HG02588 (cell line): ENCODE measurements at regions not wholly inside any gene's neighbourhood (a gene's known extent, or its start where the extent isn't known, plus 50 kb on each side); places are given as distances from the start of the nearest gene placed in this dataset.
A peak's percentile ranks its signal among the peaks of the same experiment; 100 is the strongest.

Experiments
- ATAC-seq: cut with Tn5 transposase; IDR thresholded peaks from one replicate; pipeline ENCODE4 v1.9.1; 2021; ENCODE audit warnings: mild to moderate bottlenecking, moderate library complexity; ENCODE audit not compliant: unreplicated experiment

DNA sequence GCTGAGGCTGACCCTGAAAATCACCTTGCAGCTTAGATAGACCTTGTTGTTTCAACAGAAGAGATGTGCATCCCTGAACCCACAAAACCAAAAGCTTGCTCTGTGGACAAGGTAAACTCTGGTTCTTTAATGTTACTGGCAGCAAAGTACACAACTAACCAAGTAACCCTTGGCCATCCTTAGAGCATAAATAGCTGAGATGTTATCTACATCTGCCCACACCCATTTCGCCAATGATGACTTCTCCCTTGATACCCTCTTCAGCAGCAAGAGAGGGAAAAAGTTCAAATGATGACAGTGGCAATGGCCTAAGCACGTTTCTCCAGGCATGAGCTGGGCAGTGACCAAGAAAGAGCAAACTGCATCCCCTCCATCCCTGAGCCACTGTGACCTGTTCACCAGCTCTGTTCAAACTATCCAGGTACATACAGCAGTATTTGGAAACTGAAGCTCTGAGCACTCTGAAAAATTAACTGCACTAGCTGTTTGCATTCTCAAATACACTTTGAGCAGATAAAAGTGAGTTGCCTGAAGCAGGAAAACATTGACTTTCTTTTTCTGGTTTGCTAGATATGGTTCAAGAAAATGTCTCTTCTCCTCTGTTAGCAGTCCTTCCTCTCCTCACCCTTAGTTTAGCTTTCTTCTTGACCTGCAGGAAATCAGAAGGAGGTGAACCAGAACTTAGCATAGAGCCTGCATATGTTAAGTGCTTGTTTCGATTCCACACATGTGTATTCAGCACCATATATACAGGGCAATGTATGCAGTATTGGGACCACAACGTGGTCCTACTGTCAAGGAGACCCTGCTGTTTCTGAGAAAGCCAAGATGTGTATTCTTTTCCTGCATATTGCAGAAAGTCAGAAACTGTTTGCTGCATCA is 231.7 kb downstream of the FOXO1 start:
- ATAC-seq = no peak

DNA sequence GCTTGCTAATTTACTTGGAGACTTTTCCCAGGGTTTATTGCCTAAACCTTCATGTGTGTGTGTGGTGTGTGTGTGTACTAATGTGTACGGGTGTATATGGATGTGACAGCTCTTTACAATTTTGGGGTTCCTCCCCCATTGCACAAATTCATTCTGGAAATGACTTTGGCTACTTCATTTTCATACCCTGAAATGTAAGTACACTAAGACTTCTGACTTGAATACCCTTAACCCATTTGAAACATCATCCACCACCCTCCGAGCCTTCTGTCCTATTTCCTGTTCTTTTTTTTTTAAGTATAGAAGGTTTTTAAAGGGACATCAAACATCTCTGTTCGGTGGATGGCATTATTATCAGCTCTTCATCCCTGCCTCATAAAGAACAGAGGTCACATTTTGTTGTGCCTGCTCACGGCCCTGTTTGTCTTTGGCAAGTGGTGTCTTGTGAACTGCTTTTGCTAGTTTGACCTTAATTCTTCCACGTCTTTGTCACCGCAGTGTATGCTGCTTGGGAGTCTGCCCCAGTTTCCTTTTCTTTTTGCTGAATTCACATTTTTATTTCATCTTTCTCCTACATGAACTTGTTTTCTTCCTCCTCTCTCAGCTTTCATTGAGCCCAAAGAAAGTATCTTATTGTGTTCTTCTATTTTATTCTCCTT is 228.3 kb downstream of the FOXO1 start:
- no peak for ATAC-seq

DNA sequence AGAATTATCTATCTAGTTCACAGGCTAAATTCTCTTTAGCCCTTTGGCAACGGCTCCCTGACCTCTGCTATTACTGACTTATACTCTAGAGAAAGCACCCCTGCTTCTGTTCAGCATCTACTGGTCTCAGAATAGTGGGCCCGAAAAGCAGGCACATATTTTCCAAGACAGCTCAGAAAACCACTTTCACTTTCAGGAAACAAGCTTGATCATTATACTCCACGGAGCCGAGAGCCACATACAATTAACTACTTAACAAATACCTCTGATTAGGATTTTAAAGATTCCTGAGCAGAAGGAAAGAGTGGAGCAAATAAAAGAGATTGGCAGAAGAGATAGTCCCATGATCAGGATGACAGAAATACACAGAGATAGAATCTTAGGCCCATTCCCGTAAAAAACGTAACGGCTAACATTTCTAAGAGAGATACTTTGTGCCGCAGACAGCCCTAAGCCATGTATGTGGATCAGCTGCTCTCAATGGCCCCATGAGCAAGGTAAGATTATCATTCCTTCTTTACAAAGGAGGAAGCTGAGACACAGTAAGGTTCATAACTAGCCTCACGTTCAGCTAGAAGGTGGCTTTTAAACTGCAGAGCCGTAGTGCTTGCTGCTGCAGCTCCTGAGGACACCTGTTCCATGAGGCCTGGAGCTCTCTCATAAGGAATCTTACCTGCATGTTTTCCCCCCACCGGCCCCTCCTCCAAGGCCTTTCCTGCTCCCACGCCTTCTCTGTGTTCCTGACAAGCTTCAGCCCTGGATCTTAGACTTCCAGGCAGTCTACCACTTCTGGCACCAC is 227.2 kb downstream of the FOXO1 start:
- no peak for ATAC-seq

DNA sequence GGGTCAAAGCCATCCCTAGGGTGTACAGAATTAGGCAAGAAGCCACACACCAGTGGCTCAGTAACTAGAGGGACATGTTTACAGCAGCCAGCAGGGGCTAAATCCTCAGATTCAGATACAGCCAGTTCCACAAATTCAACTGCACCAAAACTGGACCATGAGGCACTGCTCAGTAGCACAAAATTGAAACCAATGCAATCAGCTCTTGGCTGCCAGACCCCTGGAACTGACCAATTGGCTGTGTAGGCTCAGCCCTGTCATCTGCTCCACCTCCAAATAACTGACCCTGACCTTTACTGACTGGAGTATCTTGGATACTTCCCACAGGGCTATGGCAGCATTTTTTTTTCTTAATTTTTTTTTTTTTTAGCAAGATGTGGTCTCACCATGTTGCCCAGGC is 226.5 kb downstream of the FOXO1 start:
- no peak for ATAC-seq

DNA sequence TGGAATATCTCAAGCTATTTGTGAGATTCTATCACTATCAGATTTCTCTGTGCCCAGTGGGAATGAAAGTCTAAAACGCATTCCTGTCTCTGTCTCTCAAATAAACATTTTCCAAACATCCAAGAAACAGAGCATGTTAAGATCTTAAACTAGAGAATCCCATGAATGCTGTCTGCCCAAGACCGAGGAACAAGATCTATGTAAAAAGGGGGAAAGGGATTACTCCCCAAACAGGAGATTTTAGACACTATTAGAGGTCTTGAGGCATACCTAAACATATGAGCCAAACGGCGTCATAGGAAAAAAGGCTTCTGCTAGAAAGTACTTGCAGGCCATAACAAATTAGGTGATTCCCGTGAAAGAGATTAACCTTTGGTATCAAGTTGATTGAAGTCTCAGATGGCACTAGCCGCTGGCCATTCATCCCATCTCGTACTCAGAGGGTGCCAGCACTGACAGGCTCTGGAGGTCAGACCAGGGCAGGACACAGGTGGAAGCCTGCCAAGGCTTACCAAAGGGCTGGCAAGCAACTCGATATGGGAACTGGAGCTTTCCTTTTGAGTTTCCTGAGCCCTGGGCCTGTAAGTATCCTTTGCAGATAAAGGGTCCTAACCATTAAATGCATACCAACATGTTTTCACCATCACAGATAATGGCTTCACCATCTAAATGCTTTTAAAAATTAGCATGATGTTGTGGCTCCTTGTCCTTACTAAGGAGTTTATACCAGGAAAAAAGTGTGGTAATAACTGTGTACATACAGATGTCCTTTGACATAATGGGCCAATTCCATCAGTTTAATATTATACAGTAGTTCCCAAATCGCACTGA is 225.2 kb downstream of the FOXO1 start:
- ATAC-seq = no peak

DNA sequence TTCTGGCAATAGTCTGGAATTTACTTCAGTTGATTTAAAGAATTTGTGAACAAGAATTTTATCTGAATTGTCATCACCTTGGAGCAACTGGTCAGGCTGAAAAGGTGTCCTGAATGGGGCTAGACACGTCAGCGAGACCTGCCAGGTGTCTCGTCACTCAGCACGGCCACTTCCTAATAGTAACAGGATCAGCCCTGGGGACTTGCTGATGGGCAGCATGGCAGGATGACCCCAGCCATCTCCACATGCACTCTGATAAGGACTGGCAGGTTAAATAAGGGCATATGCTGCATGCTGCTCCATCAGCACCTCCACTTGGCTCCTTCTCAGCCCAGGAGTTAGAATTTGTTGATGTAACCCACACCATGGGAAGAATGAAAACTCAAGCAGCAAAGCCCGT is 224.2 kb downstream of the FOXO1 start:
- no peak for ATAC-seq

DNA sequence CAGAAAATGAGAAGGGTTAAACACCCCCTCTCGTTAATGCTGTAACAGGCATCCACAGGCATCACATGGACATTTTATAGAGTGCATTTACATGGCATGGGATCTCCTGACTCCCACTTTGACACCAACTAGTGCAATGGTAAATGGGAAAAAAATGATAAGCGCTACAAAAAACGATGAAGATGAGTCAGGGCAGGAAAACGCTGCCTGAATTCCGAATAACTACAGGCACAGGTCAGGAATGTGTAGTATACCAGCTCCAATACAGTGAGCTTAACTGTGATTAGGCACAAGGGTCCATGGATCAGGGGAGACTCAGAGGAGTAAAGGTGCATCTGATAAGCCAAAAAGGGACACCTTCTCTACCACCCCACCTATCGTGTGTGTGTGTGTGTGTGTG is 223.6 kb downstream of the FOXO1 start:
- no peak for ATAC-seq

DNA sequence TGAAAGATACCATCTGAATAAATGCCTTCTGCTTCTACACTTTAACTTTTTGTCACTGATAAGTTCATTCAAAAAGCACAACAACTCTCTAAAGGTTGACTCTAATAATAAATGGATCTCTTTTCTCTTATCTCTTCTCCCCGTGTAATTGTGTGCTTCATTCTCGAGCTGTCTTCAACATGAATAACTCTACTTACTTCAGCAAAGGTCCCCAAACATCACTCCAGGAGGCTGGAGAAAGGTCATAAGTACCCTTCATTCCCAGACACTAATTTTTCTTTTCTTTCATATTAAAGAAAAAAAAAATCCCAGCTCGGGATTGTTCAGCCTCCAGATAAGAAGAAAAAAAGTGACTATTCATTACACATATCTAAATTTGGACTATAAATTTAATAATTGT is 222.2 kb downstream of the FOXO1 start:
- no peak for ATAC-seq

DNA sequence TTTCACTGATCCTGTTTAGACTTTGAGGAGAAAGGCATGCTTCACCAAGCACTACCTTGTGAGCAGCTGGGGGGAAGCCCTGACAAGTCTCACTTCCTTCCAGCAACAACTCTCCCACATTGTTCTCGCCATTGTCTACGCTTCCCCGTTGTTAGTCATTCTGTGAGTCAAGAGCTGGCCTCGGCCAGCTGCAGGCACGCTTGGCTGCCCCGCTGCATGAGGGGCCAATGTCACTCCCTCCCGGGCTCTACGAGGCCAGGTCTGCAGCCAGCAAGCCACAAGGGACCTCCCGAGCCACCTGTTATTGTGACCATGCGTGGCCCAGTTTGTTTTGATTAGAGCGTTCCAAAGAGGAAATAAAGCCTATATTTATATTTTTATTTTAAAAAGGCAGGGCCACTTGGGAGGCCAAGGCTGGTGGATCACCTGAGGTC is 220.9 kb downstream of the FOXO1 start:
- ATAC-seq = peak; percentile 98

DNA sequence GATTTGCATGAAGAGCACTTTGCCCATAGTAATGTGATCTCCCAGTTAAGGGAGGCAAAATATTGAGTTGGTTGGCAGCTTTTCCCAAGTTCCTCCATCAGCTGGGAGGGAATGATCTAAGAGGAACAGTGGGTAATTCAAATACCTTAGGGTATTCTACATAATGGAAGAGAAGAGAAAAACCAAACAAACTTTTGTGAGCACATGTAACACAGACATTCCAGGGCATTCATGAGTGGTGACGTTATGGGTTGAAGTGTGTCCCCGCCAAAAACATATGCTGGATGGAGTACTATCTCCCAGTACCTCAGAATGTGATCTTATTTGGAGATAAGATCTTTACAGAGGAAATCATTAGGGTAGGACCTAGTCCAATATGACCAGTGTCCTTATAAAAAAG is 220.1 kb downstream of the FOXO1 start:
- no peak for ATAC-seq

DNA sequence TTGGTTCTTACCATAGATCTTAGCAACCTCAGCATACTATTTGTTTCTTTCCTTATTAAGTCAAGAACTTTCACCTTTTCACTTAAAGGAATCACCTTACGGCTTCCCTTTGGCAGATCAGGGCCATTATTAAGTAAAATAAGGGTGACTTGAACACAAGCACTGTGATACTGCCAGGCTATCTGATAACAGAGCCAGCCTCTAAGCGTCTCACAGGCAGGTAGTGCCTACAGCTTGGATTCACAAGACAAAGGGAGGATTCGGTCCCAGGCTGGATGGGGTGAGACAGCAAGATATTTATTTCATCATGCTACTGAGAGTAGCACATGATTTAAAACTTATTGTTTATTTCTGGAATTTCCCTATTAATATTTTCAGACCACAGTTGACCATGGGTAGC is 218.6 kb downstream of the FOXO1 start:
- no peak for ATAC-seq

DNA sequence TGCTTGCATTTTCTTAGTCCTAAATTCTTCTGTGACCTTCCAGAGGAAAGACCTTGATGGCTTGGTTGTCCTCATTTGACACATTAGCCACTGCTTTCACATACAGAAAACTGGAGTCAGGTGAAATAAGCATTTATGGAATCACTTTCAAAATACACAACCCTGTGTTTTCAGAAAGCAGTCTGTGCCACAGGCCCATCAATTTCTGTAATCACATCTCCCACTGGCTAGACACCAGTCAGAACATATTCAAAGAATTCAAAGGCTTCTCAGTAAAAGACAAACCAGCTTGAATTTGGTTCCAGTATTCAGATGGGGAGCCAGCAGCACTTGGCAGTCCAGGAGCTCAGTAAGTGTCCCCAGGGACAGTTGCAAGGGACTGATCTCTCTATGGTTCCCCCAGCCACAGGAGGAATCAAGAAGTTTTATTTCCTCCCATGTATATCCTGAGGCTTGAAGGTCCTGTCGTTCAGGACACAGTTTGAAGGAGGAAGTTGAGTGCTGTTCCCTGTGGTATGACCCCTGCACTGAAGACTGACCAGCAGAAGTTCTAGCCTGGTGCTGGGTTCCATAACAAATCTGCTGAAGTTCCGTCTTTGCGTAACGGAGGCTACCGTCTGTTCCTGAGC is 214.3 kb downstream of the FOXO1 start:
- ATAC-seq = no peak

DNA sequence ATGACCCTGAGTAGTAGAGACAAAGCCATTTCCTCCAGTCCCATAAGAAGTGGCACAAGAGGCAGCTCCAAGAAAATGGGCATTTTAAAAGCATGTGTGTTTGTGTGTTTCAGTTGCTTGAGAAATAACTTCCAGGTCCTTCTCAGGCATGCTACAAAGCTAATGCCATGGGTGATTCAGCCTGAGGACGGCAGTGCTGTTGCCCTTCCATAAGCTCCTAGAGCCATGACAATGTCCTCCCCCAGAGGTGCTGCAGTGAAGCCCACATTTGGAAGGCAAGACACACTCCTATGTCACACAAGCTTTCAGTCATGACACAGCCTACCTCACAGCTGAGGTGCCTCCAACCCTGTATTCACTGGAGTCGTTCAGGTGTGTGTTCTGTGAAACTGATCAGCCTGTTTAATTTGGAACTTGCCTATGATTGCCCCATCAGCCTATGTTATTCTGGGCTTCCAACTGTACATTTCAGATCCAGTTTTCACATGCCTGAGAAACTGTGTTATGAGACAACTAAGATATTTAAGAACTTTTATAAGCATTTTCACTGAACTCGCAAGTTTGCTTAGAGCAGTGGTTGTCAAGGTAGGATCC is 213.6 kb downstream of the FOXO1 start:
- no peak for ATAC-seq

DNA sequence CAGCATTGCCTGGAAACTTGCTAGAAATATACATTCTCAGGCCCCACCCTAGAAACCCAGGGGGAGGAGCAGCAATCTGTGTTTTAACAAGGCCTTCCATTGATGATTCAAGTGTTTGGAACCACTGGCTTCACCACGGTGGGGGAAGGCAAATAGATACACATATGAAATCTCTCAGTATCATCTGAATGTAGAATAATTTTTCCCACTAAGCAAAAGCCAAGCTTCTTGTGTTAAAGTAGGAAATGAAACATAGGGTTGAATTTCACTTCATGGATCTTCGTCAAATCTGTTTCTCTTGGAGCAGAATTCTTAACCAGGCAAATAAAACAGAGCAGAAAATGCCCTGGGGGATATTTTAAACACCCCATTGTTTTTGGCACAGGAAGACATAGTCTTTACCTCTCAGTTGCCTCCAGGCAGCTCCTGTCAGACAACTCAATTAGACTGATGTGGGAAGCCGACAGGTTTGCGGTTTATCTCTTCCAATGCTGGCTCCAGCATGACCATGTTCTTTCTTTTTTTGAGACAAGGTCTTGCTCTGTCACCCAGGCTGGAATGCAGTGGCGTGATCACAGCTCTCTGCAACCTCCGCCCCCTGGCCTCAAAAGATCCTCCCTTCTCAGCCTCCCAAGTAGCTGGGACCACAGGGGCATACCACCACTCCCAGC is 213.0 kb downstream of the FOXO1 start:
- no peak for ATAC-seq

DNA sequence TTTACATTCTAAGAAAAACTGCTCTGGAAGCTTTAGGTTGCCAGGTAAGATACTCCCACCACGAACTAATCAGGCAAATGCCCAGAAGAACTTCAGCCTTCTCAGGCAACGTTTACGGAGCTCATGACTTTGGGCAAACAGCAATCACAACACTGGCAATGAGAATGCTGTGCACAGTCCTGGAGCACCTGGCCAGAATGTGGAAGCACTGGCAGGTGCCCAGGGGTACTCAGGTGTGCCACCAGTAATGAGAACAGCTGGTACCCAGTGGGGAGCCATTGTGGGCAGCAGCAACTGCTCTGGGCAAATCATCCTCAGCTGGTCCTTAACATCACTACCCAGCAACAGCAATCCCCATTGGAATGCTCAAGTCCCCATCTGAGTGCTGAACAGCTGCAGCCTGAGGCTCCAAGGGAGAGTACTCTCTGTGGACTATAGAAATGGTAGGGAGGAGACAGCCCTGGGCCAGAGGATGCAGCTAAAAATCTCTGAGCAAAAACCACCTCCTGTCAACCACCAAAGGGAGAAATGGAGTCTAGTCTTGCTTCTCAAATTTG is 210.0 kb downstream of the FOXO1 start:
- ATAC-seq = no peak

DNA sequence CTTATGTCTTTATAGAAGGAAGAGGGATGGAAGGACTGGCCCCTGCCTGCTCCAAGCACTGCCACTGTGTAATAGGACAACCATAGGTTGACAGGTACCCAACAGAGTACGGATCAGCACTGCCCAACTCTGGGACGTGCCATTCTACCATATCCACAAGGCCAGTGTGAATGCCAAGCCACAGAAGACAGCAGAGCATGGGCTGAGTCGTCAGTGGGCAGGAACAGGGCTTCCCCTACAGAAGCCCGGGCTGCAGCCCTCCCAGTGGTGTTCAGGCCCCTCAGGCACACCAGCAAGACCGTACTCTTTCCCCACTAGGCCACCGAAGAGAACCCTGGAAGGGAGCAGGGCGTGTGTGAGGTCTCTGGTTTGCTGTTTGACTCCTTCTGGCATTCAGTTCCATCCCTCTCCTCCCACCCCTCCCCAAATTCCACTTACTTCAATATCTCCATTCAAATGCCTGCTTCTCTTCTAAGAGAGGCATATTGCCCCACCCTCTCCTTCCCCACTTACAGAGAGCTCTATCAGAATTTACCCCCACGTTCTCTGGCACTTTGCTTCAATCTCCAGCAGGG is 209.4 kb downstream of the FOXO1 start:
- no peak for ATAC-seq

DNA sequence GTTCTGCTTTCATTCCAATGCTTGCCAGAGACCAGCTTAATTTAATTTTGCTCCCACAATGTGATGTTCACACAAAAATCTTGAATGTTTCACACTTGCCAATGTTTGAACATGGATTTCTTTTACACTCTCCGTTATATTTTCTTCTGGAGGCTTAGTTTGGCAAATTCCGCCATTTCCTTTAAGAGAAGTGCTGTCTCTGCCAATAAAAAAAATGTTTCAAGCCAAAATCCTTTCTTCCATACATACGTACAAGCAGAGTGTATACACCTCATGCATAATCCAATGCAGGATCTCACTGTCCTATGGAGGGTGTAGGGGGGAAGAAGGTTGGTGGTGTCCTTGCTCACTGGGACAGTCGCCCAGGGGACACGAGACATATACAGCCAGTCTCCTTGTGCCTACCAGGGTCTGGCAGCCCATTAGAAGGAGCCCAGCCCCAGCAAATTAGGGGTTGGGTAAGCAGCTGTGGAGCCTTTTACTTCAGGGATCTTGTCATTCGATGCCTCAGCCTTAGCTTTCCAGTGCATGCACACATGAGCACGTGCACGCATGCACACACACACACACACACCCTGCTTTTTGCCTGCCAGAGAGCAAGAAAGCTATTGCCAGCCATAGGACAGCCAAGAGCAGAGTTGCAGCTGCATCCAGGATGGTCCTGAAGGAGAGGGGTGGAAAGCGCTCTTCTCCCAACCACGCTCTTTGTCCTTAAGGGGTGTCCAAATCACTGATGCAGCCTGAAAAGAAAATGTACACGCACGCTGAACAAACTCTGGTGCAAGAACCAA is 208.3 kb downstream of the FOXO1 start:
- ATAC-seq = no peak

DNA sequence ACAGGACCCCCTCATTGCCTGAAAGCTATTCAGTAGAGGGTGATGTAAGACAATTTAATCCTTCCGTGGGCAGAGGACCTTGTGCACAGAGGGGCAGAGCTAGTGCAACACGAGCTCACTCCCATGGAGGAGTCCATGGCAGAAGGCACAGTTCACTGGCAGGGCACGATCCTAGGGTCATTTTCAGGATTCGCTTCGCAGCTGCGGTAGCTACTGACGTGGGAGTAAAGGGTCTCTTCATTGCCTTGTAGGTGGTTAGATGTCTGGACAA is 207.8 kb downstream of the FOXO1 start:
- no peak for ATAC-seq
